ENCODE measurements at regions not wholly inside any gene's neighbourhood (a gene's known extent, or its start where the extent isn't known, plus 50 kb on each side); places are given as distances from the start of the nearest gene placed in this dataset.
"Not testable (repeated sequence)": the region's sequence is repeated elsewhere in the genome, so short reads cannot be mapped to it uniquely, and the experiment has no call there.

GRCh38 chr12:114501474-114501807 lies 95.5 kb upstream of the TBX5 start:
- no peak for DNase-seq

- DNase-seq, result no peak
These were observed 95.0 kb upstream of the TBX5 start for GRCh38 chr12:114500775-114501473.

- no peak for DNase-seq
These were observed 94.2 kb upstream of the TBX5 start for GRCh38 chr12:114500131-114500530.

- DNase-seq, result no peak
These were observed 93.4 kb upstream of the TBX5 start for GRCh38 chr12:114499338-114499737.

- DNase-seq, result no peak
These were observed 86.0 kb upstream of the TBX5 start for GRCh38 chr12:114491916-114492315.

GRCh38 chr12:114484822-114485459 lies 79.0 kb upstream of the TBX5 start:
- not testable (repeated sequence) for DNase-seq

GRCh38 chr12:114483996-114484395 lies 78.1 kb upstream of the TBX5 start:
- DNase-seq, result no peak

GRCh38 chr12:114481200-114481535 lies 75.2 kb upstream of the TBX5 start:
- no peak for DNase-seq

GRCh38 chr12:114480337-114481199 lies 74.6 kb upstream of the TBX5 start:
- DNase-seq, result no peak

GRCh38 chr12:114479831-114480230 lies 73.9 kb upstream of the TBX5 start:
- no peak for DNase-seq

GRCh38 chr12:114478865-114479264 lies 72.9 kb upstream of the TBX5 start:
- no peak for DNase-seq

- DNase-seq, result no peak
These were observed 72.0 kb upstream of the TBX5 start for GRCh38 chr12:114477989-114478395.

- DNase-seq, result no peak
These were observed 70.2 kb upstream of the TBX5 start for GRCh38 chr12:114476159-114476558.

GRCh38 chr12:114473717-114474116 lies 67.8 kb upstream of the TBX5 start:
- no peak for DNase-seq

- no peak for DNase-seq
These were observed 67.1 kb upstream of the TBX5 start for GRCh38 chr12:114473018-114473417.

GRCh38 chr12:114457620-114458019 lies 51.7 kb upstream of the TBX5 start:
- DNase-seq, result no peak
